COLO668 (cell line): ENCODE measurements at regions not wholly inside any gene's neighbourhood (a gene's known extent, or its start where the extent isn't known, plus 50 kb on each side); places are given as distances from the start of the nearest gene placed in this dataset.
"Not testable (repeated sequence)": the region's sequence is repeated elsewhere in the genome, so short reads cannot be mapped to it uniquely, and the experiment has no call there.

Experiments used
- DNase-seq: peaks from one replicate; lab custom pipeline; 2025; ENCODE audit not compliant: unreplicated experiment; lab: John Stamatoyannopoulos, UW

GRCh38 chrX:40852586-40852985, 117.2 kb upstream of the MED14 start:
- DNase-seq: no peak

- no peak for DNase-seq
These were observed 117.9 kb upstream of the MED14 start for GRCh38 chrX:40853004-40853815.

- DNase-seq: no peak
These were observed 118.4 kb upstream of the MED14 start for GRCh38 chrX:40853816-40854123.

- no peak for DNase-seq
These were observed 118.9 kb upstream of the MED14 start for GRCh38 chrX:40854242-40854641.

GRCh38 chrX:40855411-40855810, 120.1 kb upstream of the MED14 start:
- peak; percentile 11 for DNase-seq

GRCh38 chrX:40855932-40856515, 120.7 kb upstream of the MED14 start:
- no peak for DNase-seq

- not testable (repeated sequence) for DNase-seq
These were observed 126.7 kb upstream of the MED14 start for GRCh38 chrX:40861952-40862554.

- not testable (repeated sequence) for DNase-seq
These were observed 127.9 kb upstream of the MED14 start for GRCh38 chrX:40863260-40863659.

GRCh38 chrX:40863671-40864070, 128.3 kb upstream of the MED14 start:
- DNase-seq: no peak

GRCh38 chrX:40864972-40865371, 129.6 kb upstream of the MED14 start:
- no peak for DNase-seq

- DNase-seq: no peak
These were observed 131.6 kb upstream of the MED14 start for GRCh38 chrX:40866893-40867292.

GRCh38 chrX:40867352-40867751, 132.0 kb upstream of the MED14 start:
- no peak for DNase-seq

GRCh38 chrX:40868868-40869267, 133.5 kb upstream of the MED14 start:
- DNase-seq: no peak

GRCh38 chrX:40870982-40871381, 135.6 kb upstream of the MED14 start:
- DNase-seq: not testable (repeated sequence)

GRCh38 chrX:40871385-40872082, 136.2 kb upstream of the MED14 start:
- DNase-seq: no peak

GRCh38 chrX:40872351-40872750, 137.0 kb upstream of the MED14 start:
- no peak for DNase-seq

GRCh38 chrX:40875476-40875875, 140.1 kb upstream of the MED14 start:
- DNase-seq: no peak

GRCh38 chrX:40877887-40878286, 142.5 kb upstream of the MED14 start:
- no peak for DNase-seq

- DNase-seq: no peak
These were observed 143.4 kb upstream of the MED14 start for GRCh38 chrX:40878766-40879165.

GRCh38 chrX:40879172-40879571, 143.8 kb upstream of the MED14 start:
- not testable (repeated sequence) for DNase-seq

GRCh38 chrX:40880712-40881111, 145.4 kb upstream of the MED14 start:
- DNase-seq: no peak
